Activated T-helper 1 cell treated with anti-CD3 and anti-CD28 coated beads, Interleukin-12 subunit alpha, Interleukin-12 subunit beta, Interleukin-2, Interleukin-4 antibody, amounts not matched to agents 30 ng/mL and 10 ng/mL and 1 ng/mL, durations not matched to agents 14 hours and 24 hours and 36 hours (primary cell): ENCODE measurements at regions not wholly inside any gene's neighbourhood (a gene's known extent, or its start where the extent isn't known, plus 50 kb on each side); places are given as distances from the start of the nearest gene placed in this dataset.

Experiments
- DNase-seq: peaks from one replicate; pipeline ENCODE4 v3.0.0; 2021; ENCODE audit warnings: low spot score
- H3K27ac Mint-ChIP-seq: one replicate; pipeline ENCODE4 v1.8.0; 2021; ENCODE audit warnings: mild to moderate bottlenecking, mixed read lengths
- H3K27me3 Mint-ChIP-seq: one replicate; pipeline ENCODE4 v1.8.0; 2022; ENCODE audit warnings: mild to moderate bottlenecking, moderate library complexity, mixed read lengths; ENCODE audit not compliant: insufficient read depth
- H3K36me3 Mint-ChIP-seq: one replicate; pipeline ENCODE4 v1.8.0; 2021; ENCODE audit warnings: low read depth, mixed read lengths
- H3K4me1 Mint-ChIP-seq: one replicate; pipeline ENCODE4 v1.8.0; 2021; ENCODE audit warnings: low read depth, mixed read lengths
- H3K4me3 Mint-ChIP-seq: one replicate; pipeline ENCODE4 v1.8.0; 2021; ENCODE audit warnings: mild to moderate bottlenecking, moderate library complexity, mixed read lengths
- H3K9me3 Mint-ChIP-seq: one replicate; pipeline ENCODE4 v1.8.0; 2021; ENCODE audit warnings: mixed read lengths
- intact Hi-C: fragments of 100-400 bp; cut with micrococcal nuclease; formaldehyde crosslinking; loops from one replicate; pipeline ENCODE4 v1.15.1; 2024

- no peak overlapping the region for H3K4me3 Mint-ChIP-seq
- H3K9me3 Mint-ChIP-seq: no peaks in the 10 kb centered on the region
- H3K27ac Mint-ChIP-seq: no peak overlapping the region
These were observed 194.0 kb upstream of the EYA4 start for GRCh38 chr6:133047065-133047665.

GRCh38 chr6:133047706-133048105, 193.5 kb upstream of the EYA4 start:
- no peak for DNase-seq
- Mint-ChIP-seq H3K27ac (no peak overlapping the region), H3K4me3 (no peak overlapping the region), H3K36me3 (no peaks in the 10 kb centered on the region), H3K9me3 (no peaks in the 10 kb centered on the region), H3K27me3 (peaks cover 5% of the 10 kb centered on the region), H3K4me1 (no peaks in the 10 kb centered on the region)
- intact Hi-C loops: no loop called here

More at GRCh38 chr6:133047065-133047665, 194.0 kb upstream of the EYA4 start:
- H3K4me1 Mint-ChIP-seq: no peaks in the 10 kb centered on the region
- DNase-seq: no peak
- H3K36me3 Mint-ChIP-seq: no peaks in the 10 kb centered on the region
- intact Hi-C loops: no loop called here
- H3K27me3 Mint-ChIP-seq: peaks cover 5% of the 10 kb centered on the region

- Mint-ChIP-seq H3K27ac (no peak overlapping the region), H3K4me1 (no peaks in the 10 kb centered on the region), H3K9me3 (no peaks in the 10 kb centered on the region), H3K4me3 (no peak overlapping the region), H3K36me3 (no peaks in the 10 kb centered on the region), H3K27me3 (peaks cover 5% of the 10 kb centered on the region)
- no peak for DNase-seq
- intact Hi-C loops: no loop called here
These were observed 189.9 kb upstream of the EYA4 start for GRCh38 chr6:133051240-133051639.

GRCh38 chr6:133052465-133052864, 188.7 kb upstream of the EYA4 start:
- Mint-ChIP-seq H3K27me3 (peaks cover 2% of the 10 kb centered on the region), H3K4me3 (no peak overlapping the region), H3K27ac (no peak overlapping the region), H3K9me3 (no peaks in the 10 kb centered on the region), H3K4me1 (no peaks in the 10 kb centered on the region), H3K36me3 (no peaks in the 10 kb centered on the region)
- intact Hi-C loops: no loop called here
- DNase-seq: no peak

GRCh38 chr6:133055441-133055966, 185.7 kb upstream of the EYA4 start:
- Mint-ChIP-seq H3K27me3 (peaks cover 2% of the 10 kb centered on the region), H3K4me1 (no peaks in the 10 kb centered on the region), H3K27ac (no peak overlapping the region), H3K36me3 (no peaks in the 10 kb centered on the region), H3K4me3 (no peak overlapping the region), H3K9me3 (no peaks in the 10 kb centered on the region)
- intact Hi-C loops: no loop called here
- DNase-seq: no peak

- no peaks in the 10 kb centered on the region for H3K9me3 Mint-ChIP-seq
- no peaks in the 10 kb centered on the region for H3K36me3 Mint-ChIP-seq
- no peak for DNase-seq
- H3K27ac Mint-ChIP-seq: no peak overlapping the region
- intact Hi-C loops: no loop called here
- no peak overlapping the region for H3K4me3 Mint-ChIP-seq
- H3K27me3 Mint-ChIP-seq: no peaks in the 10 kb centered on the region
- H3K4me1 Mint-ChIP-seq: no peaks in the 10 kb centered on the region
These were observed 183.8 kb upstream of the EYA4 start for GRCh38 chr6:133057352-133057751.

- no peak overlapping the region for H3K4me3 Mint-ChIP-seq
These were observed 179.1 kb upstream of the EYA4 start for GRCh38 chr6:133062077-133062476.

GRCh38 chr6:133062696-133063306, 178.4 kb upstream of the EYA4 start:
- Mint-ChIP-seq H3K4me1 (no peaks in the 10 kb centered on the region), H3K27me3 (no peaks in the 10 kb centered on the region), H3K27ac (no peak overlapping the region), H3K9me3 (no peaks in the 10 kb centered on the region), H3K4me3 (no peak overlapping the region), H3K36me3 (no peaks in the 10 kb centered on the region)
- no peak for DNase-seq
- intact Hi-C loops: no loop called here

More at GRCh38 chr6:133062077-133062476, 179.1 kb upstream of the EYA4 start:
- Mint-ChIP-seq H3K9me3 (no peaks in the 10 kb centered on the region), H3K27ac (no peak overlapping the region), H3K27me3 (no peaks in the 10 kb centered on the region), H3K4me1 (no peaks in the 10 kb centered on the region), H3K36me3 (no peaks in the 10 kb centered on the region)
- intact Hi-C loops: no loop called here
- DNase-seq: no peak

- no peaks in the 10 kb centered on the region for H3K36me3 Mint-ChIP-seq
- H3K9me3 Mint-ChIP-seq: no peaks in the 10 kb centered on the region
- intact Hi-C loops: no loop called here
- no peak overlapping the region for H3K4me3 Mint-ChIP-seq
- no peak for DNase-seq
- H3K27ac Mint-ChIP-seq: no peak overlapping the region
- H3K27me3 Mint-ChIP-seq: peaks cover 2% of the 10 kb centered on the region
- no peaks in the 10 kb centered on the region for H3K4me1 Mint-ChIP-seq
These were observed 173.2 kb upstream of the EYA4 start for GRCh38 chr6:133067960-133068359.

GRCh38 chr6:133070410-133071043, 170.6 kb upstream of the EYA4 start:
- no peak overlapping the region for H3K4me3 Mint-ChIP-seq
- H3K9me3 Mint-ChIP-seq: no peaks in the 10 kb centered on the region
- H3K4me1 Mint-ChIP-seq: no peaks in the 10 kb centered on the region
- DNase-seq: no peak
- H3K27me3 Mint-ChIP-seq: peaks cover 5% of the 10 kb centered on the region
- H3K27ac Mint-ChIP-seq: no peak overlapping the region
- no peaks in the 10 kb centered on the region for H3K36me3 Mint-ChIP-seq
- intact Hi-C loops: no loop called here

- intact Hi-C loops: no loop called here
- H3K4me3 Mint-ChIP-seq: no peak overlapping the region
- H3K4me1 Mint-ChIP-seq: no peaks in the 10 kb centered on the region
- DNase-seq: no peak
- no peaks in the 10 kb centered on the region for H3K36me3 Mint-ChIP-seq
- H3K9me3 Mint-ChIP-seq: no peaks in the 10 kb centered on the region
- no peaks in the 10 kb centered on the region for H3K27me3 Mint-ChIP-seq
- H3K27ac Mint-ChIP-seq: no peak overlapping the region
These were observed 161.3 kb upstream of the EYA4 start for GRCh38 chr6:133079901-133080300.

- no peak for DNase-seq
- intact Hi-C loops: no loop called here
- H3K27me3 Mint-ChIP-seq: no peaks in the 10 kb centered on the region
- H3K4me1 Mint-ChIP-seq: no peaks in the 10 kb centered on the region
- H3K36me3 Mint-ChIP-seq: no peaks in the 10 kb centered on the region
- H3K4me3 Mint-ChIP-seq: no peak overlapping the region
- no peak overlapping the region for H3K27ac Mint-ChIP-seq
- no peaks in the 10 kb centered on the region for H3K9me3 Mint-ChIP-seq
These were observed 157.7 kb upstream of the EYA4 start for GRCh38 chr6:133083248-133083967.

- no peak overlapping the region for H3K27ac Mint-ChIP-seq
- no peaks in the 10 kb centered on the region for H3K9me3 Mint-ChIP-seq
- no peaks in the 10 kb centered on the region for H3K4me1 Mint-ChIP-seq
- no peaks in the 10 kb centered on the region for H3K36me3 Mint-ChIP-seq
- H3K27me3 Mint-ChIP-seq: no peaks in the 10 kb centered on the region
- intact Hi-C loops: no loop called here
- H3K4me3 Mint-ChIP-seq: no peak overlapping the region
- DNase-seq: no peak
These were observed 155.7 kb upstream of the EYA4 start for GRCh38 chr6:133085471-133085870.
